Stomach (tissue), 8 donors: ENCODE measurements at regions not wholly inside any gene's neighbourhood (a gene's known extent, or its start where the extent isn't known, plus 50 kb on each side); places are given as distances from the start of the nearest gene placed in this dataset.

Experiments used
- DNase-seq, 2 donors: peaks; one replicate each; pipeline versions ENCODE4 v3.0.0 to v3.0.0-alpha.2; 2013 to 2019
- H3K27ac ChIP-seq, 5 donors: fragments of 200-600 bp in 4 of 5; sonication (generic) in 4 of 5; one replicate each; pipeline ENCODE4 v1.5.1; 2013 to 2019; ENCODE audit warnings: mild to moderate bottlenecking in 1 of 5, moderate library complexity in 1 of 5
- H3K27me3 ChIP-seq, 3 donors: fragments of 200-600 bp; sonication (generic); one replicate each; pipeline ENCODE4 v1.5.1; 2017 to 2019; ENCODE audit warnings: mixed run types in 1 of 3
- H3K36me3 ChIP-seq, 4 donors: fragments of 200-600 bp; sonication (generic); 1 replicate in 3 of 4; 2 replicates in 1 of 4; pipeline ENCODE4 v1.5.1; 2016 to 2019
- H3K4me1 ChIP-seq, 4 donors: fragments of 200-600 bp; sonication (generic); one replicate each; pipeline ENCODE4 v1.5.1; 2016 to 2019
- H3K4me3 ChIP-seq, 4 donors: fragments of 200-600 bp; sonication (generic) in 3 of 4; one replicate each; pipeline ENCODE4 v1.5.1; 2016 to 2019; ENCODE audit warnings: mild to moderate bottlenecking in 1 of 4
- H3K9me3 ChIP-seq, 4 donors: fragments of 200-600 bp; sonication (generic); one replicate each; pipeline ENCODE4 v1.5.1; 2016 to 2019
- EP300 ChIP-seq: sonication (generic); formaldehyde crosslinking; IDR thresholded peaks from one replicate; pipeline ENCODE4 v1.6.1; 2017; ENCODE audit warnings: antibody characterized with exemption
- POLR2A ChIP-seq, 4 donors: fragments of 450-650 bp; IDR thresholded peaks; one replicate each; pipeline ENCODE4 v1.6.1; 2016; ENCODE audit warnings: antibody characterized with exemption in 4 of 4, control low read depth in 2 of 4, mild to moderate bottlenecking in 1 of 4, moderate library complexity in 1 of 4
- POLR2AphosphoS5 ChIP-seq, 3 donors: sonication (generic); formaldehyde crosslinking; IDR thresholded peaks; one replicate each; pipeline ENCODE4 v1.6.1; 2016; ENCODE audit warnings: antibody characterized with exemption in 3 of 3
- WGBS, 5 donors: extraction: QIAGEN DNeasy Blood & Tissue Kit in 3 of 5; methylation state at CpG; one replicate each; pipeline versions ENCODE4 v1.1.5 to v1.1.7; 2013 to 2018; 5-methylcytosine and 5-hydroxymethylcytosine counted together
- intact Hi-C: fragments of 100-400 bp; cut with DNase I; formaldehyde crosslinking; loops from one replicate; pipeline ENCODE4 v1.15.1; 2023; ENCODE audit warnings: low total_unique reads
- TF ChIP-seq, protein P1 (sequence below), 7 experiments: fragments of 450-650 bp in 4 of 7; fragments of 200-600 bp in 3 of 7; sonication (generic) in 3 of 7; IDR thresholded peaks; one replicate each; pipeline ENCODE4 v1.5.1; 2016 to 2019; ENCODE audit warnings: antibody characterized with exemption in 7 of 7, control low read depth in 2 of 7, mild to moderate bottlenecking in 1 of 7
- donor health status: healthy with polysubstance abuse.
- donor health status: Bipolar disorder and iron deficiency.
- donor health status: healthy.

DNA sequence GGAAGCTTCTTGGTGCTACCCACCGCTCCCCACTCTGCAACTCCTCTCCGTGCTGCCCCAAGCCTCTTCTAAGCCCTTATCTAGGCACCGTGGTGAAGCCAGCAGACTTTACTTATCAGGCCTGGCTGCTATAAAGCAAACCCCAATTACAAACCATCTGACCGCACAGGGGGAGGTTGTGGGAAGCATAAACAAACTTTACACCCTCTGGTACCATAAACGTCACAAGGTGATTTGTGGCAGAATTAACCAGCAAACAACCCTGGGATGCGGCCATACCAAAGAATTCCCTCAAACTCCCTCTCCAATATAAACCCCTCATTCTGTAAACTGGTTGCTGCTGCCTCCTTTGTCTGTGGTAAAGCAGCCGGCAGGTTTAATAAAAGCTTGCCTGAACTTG, 55.2 kb downstream of the MAGEC2 start:
- no peaks in the 10 kb centered on the region for H3K9me3 ChIP-seq
- H3K4me1 ChIP-seq, result no peaks in the 10 kb centered on the region
- H3K4me3 ChIP-seq, result no peak overlapping the region
- H3K27me3 ChIP-seq, result no peaks in the 10 kb centered on the region
- no peak overlapping the region for H3K27ac ChIP-seq
- no peak for DNase-seq
- TF ChIP-seq EP300 (no peak), POLR2A (IDR thresholded peaks at IDR 0.05) (no peak), POLR2AphosphoS5 (IDR thresholded peaks at IDR 0.05) (no peak)
- WGBS, 5 donors, result 47 to 65% (median 49%) methylated on average over 6 to 7 of the region's 7 CpGs
- intact Hi-C loops, result no loop called here
- H3K36me3 ChIP-seq, result no peaks in the 10 kb centered on the region

DNA sequence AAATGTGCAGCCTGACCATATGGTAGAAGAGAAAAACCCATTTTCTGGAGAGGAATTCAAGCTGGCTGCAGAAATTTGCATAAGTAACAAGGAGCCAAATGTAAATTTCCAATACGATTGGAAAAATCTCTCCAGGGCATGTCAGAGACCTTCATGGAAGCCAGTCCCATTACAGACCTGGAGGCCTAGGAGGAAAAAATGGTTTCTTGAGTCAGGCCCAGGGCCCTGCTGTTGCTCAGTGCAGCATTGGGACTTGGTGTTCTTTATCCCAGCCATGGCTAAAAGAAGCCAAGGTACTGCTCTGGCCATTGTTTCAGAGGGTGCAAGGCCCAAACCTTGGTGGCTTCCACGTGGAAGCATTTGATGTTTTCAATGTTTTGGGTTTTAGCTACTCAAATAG, 70.6 kb downstream of the MAGEC2 start:
- TF ChIP-seq POLR2AphosphoS5 (IDR thresholded peaks at IDR 0.05) (no peak), EP300 (no peak)
- peaks cover 0 to 4% (median 2%) of the 10 kb centered on the region in 4 donors for H3K9me3 ChIP-seq
- no peaks in the 10 kb centered on the region for H3K36me3 ChIP-seq
- H3K27ac ChIP-seq, result no peak overlapping the region
- intact Hi-C loops, result no loop called here
- no peak overlapping the region for H3K4me3 ChIP-seq
- no peak for DNase-seq
- H3K4me1 ChIP-seq, result no peaks in the 10 kb centered on the region
- 59 to 76% (median 62%) methylated on average over 2 of the region's 2 CpGs for WGBS, 5 donors
- no peaks in the 10 kb centered on the region for H3K27me3 ChIP-seq

DNA sequence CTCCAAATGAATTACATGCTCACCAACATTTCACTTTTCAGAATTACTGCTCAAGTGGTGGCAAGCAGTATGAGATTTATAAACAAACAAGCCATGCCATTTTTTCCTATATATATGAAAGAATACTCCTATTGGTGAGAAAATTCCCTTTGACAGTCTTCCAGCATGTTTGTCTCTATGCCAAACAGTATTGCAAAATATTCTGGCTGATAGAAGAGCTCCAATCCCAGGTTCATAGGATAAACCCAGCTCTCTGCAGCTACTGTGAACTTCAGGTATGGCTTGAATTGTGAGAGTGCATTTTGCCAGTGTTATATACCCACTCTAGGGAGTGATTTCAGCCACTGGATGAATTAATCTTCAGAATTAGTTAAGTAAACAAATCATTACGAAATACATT, 108.8 kb downstream of the MAGEC2 start:
- intact Hi-C loops, result no loop called here
- no peaks in the 10 kb centered on the region for H3K27me3 ChIP-seq
- TF ChIP-seq, protein P1, sequence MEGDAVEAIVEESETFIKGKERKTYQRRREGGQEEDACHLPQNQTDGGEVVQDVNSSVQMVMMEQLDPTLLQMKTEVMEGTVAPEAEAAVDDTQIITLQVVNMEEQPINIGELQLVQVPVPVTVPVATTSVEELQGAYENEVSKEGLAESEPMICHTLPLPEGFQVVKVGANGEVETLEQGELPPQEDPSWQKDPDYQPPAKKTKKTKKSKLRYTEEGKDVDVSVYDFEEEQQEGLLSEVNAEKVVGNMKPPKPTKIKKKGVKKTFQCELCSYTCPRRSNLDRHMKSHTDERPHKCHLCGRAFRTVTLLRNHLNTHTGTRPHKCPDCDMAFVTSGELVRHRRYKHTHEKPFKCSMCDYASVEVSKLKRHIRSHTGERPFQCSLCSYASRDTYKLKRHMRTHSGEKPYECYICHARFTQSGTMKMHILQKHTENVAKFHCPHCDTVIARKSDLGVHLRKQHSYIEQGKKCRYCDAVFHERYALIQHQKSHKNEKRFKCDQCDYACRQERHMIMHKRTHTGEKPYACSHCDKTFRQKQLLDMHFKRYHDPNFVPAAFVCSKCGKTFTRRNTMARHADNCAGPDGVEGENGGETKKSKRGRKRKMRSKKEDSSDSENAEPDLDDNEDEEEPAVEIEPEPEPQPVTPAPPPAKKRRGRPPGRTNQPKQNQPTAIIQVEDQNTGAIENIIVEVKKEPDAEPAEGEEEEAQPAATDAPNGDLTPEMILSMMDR (IDR thresholded peaks at IDR 0.05), result no peak
- no peak for TF ChIP-seq POLR2AphosphoS5 (IDR thresholded peaks at IDR 0.05)
- no peak for TF ChIP-seq POLR2A (IDR thresholded peaks at IDR 0.05)
- TF ChIP-seq EP300, result no peak
- whole genome bisulfite sequencing, 5 donors, result 14 to 44% (median 21%) methylated on average over 1 of the region's 1 CpG
- H3K9me3 ChIP-seq, result no peaks in the 10 kb centered on the region
- H3K27ac ChIP-seq, result no peak overlapping the region
- no peaks in the 10 kb centered on the region for H3K4me1 ChIP-seq
- no peak for DNase-seq
- H3K4me3 ChIP-seq, result no peak overlapping the region
- H3K36me3 ChIP-seq, result no peaks in the 10 kb centered on the region

DNA sequence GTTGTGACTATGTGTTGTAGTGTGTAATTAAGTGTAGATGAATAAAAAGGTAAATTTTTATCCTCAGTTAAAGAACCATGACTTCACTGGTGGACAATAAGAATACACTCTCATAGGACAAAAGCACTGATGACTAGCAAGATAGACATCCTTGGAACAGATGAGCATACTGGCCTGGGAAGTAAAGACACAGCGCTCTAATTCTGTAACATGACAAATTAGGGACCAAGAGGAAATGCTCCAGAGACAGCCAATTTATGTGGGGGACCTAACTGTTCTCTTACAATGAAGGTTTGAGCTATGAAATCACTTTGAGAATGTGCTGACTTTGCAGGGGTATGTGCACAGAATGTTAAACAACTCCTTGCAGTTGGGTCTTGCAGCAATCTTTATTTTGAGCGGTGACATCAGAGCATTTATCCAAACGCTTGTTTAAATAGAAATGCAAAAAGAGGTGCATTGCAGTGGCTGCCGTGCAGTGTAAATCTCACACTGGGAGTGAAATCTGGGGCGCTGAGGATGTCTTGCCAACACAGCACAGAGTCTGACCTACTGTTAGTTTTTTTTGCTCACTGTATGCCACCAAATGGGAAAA, 109.3 kb downstream of the MAGEC2 start:
- intact Hi-C loops, result no loop called here
- no peak for TF ChIP-seq POLR2AphosphoS5 (IDR thresholded peaks at IDR 0.05)
- no peak for TF ChIP-seq EP300
- TF ChIP-seq, protein P1 (IDR thresholded peaks at IDR 0.05), result no peak
- no peak for TF ChIP-seq POLR2A (IDR thresholded peaks at IDR 0.05)
- Histone ChIP-seq H3K9me3 (no peaks in the 10 kb centered on the region), H3K4me3 (no peak overlapping the region), H3K4me1 (no peaks in the 10 kb centered on the region), H3K36me3 (no peaks in the 10 kb centered on the region), H3K27me3 (no peaks in the 10 kb centered on the region), H3K27ac (no peak overlapping the region)
- 22 to 48% (median 47%) methylated on average over 3 to 5 of the region's 5 CpGs for WGBS, 5 donors
- DNase-seq, result peak in 1 of 2 donors; percentile 6

DNA sequence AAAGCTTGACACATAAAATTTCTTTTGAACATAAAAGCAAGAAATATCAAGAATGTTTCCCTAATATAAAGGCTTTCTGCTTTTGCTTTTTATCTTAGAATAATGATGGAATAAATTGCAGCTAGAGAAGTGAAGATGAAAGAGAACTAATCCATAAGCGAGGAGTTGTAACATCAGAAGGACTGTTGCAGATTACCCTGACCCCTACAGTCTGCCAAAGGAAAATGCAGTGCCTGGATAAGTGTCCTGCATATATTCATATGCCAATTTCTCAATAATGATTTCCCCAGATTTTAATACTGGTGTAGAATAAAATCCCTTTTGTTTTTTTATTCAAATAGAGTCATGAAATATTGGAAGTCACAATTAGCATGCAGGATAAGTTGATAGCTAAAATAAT, 115.9 kb downstream of the MAGEC2 start:
- H3K27ac ChIP-seq, result no peak overlapping the region
- peak in 1 of 2 donors; percentile 28 for DNase-seq
- no peaks in the 10 kb centered on the region for H3K36me3 ChIP-seq
- H3K4me3 ChIP-seq, result no peak overlapping the region
- TF ChIP-seq POLR2AphosphoS5 (IDR thresholded peaks at IDR 0.05) (no peak), EP300 (no peak), POLR2A (IDR thresholded peaks at IDR 0.05) (no peak)
- TF ChIP-seq, protein P1 (IDR thresholded peaks at IDR 0.05), result peak in 3 of 7 experiments; percentile 10 to 31 (median 22)
- H3K9me3 ChIP-seq, result no peaks in the 10 kb centered on the region
- no peaks in the 10 kb centered on the region for H3K27me3 ChIP-seq
- intact Hi-C loops, result no loop called here
- 15 to 30% (median 25%) methylated on average over 1 of the region's 1 CpG for WGBS, 5 donors
- H3K4me1 ChIP-seq, result no peaks in the 10 kb centered on the region
